Testis (tissue), 2 donors: ENCODE measurements at regions not wholly inside any gene's neighbourhood (a gene's known extent, or its start where the extent isn't known, plus 50 kb on each side); places are given as distances from the start of the nearest gene placed in this dataset.

Experiments used
- DNase-seq: peaks from one replicate; pipeline ENCODE4 v3.0.0-alpha.2; 2019
- H3K27ac ChIP-seq, 2 donors: fragments of 200-600 bp; sonication (generic); one replicate each; pipeline ENCODE4 v1.5.1; 2019
- H3K27me3 ChIP-seq: fragments of 200-600 bp; sonication (generic); one replicate; pipeline ENCODE4 v1.5.1; 2019
- H3K36me3 ChIP-seq: fragments of 200-600 bp; sonication (generic); one replicate; pipeline ENCODE4 v1.5.1; 2017; ENCODE audit warnings: low read depth; ENCODE audit errors: missing control alignments
- H3K4me1 ChIP-seq: fragments of 200-600 bp; sonication (generic); one replicate; pipeline ENCODE4 v1.5.1; 2019
- H3K4me3 ChIP-seq, 2 donors: fragments of 200-600 bp; sonication (generic); one replicate each; pipeline ENCODE4 v1.5.1; 2017 to 2019
- H3K9me3 ChIP-seq: fragments of 200-600 bp; sonication (generic); one replicate; pipeline ENCODE4 v1.5.1; 2017
- CTCF ChIP-seq, 3 experiments: fragments of 450-650 bp in 2 of 3; fragments of 200-600 bp in 1 of 3; sonication (generic) in 1 of 3; IDR thresholded peaks; one replicate each; pipeline ENCODE4 v1.5.1; 2016 to 2019; ENCODE audit warnings: antibody characterized with exemption in 3 of 3, mild to moderate bottlenecking in 2 of 3, moderate library complexity in 1 of 3
- POLR2A ChIP-seq: fragments of 450-650 bp; IDR thresholded peaks from one replicate; pipeline ENCODE4 v1.6.1; 2017; ENCODE audit warnings: antibody characterized with exemption, mild to moderate bottlenecking, moderate library complexity
- WGBS, 2 donors: methylation state at CpG; one replicate each; pipeline ENCODE4 v1.1.5; 2018; 5-methylcytosine and 5-hydroxymethylcytosine counted together
- intact Hi-C: fragments of 100-400 bp; cut with DNase I; formaldehyde crosslinking; loops from one replicate; pipeline ENCODE4 v1.15.1; 2023; ENCODE audit warnings: low total_unique reads

GRCh38 chr2:34037157-34037556, 438.1 kb upstream of the FAM98A start:
- TF ChIP-seq CTCF (IDR thresholded peaks at IDR 0.05) (no peak), POLR2A (no peak)
- DNase-seq, result no peak
- H3K4me1 ChIP-seq, result no peaks in the 10 kb centered on the region

GRCh38 chr2:34031097-34031496, 432.0 kb upstream of the FAM98A start:
- Histone ChIP-seq H3K4me1 (no peaks in the 10 kb centered on the region), H3K27me3 (no peaks in the 10 kb centered on the region), H3K36me3 (no peaks in the 10 kb centered on the region), H3K27ac (no peak overlapping the region), H3K4me3 (no peak overlapping the region), H3K9me3 (no peaks in the 10 kb centered on the region)
- no peak for TF ChIP-seq CTCF (IDR thresholded peaks at IDR 0.05)
- no peak for TF ChIP-seq POLR2A
- intact Hi-C loops, result no loop called here
- 30 to 56% methylated on average over 1 of the region's 1 CpG for WGBS, 2 donors
- no peak for DNase-seq

More at GRCh38 chr2:34037157-34037556, 438.1 kb upstream of the FAM98A start:
- intact Hi-C loops, result no loop called here
- WGBS, 2 donors, result 68 to 72% methylated on average over 3 of the region's 3 CpGs
- no peak overlapping the region for H3K27ac ChIP-seq
- no peaks in the 10 kb centered on the region for H3K36me3 ChIP-seq
- H3K4me3 ChIP-seq, result no peak overlapping the region
- no peaks in the 10 kb centered on the region for H3K27me3 ChIP-seq
- no peaks in the 10 kb centered on the region for H3K9me3 ChIP-seq

- H3K4me1 ChIP-seq, result no peaks in the 10 kb centered on the region
- no peaks in the 10 kb centered on the region for H3K27me3 ChIP-seq
- 88 to 94% methylated on average over 1 of the region's 1 CpG for WGBS, 2 donors
- H3K27ac ChIP-seq, result no peak overlapping the region
- no peaks in the 10 kb centered on the region for H3K9me3 ChIP-seq
- TF ChIP-seq CTCF (IDR thresholded peaks at IDR 0.05), result no peak
- TF ChIP-seq POLR2A, result no peak
- no peak overlapping the region for H3K4me3 ChIP-seq
- no peak for DNase-seq
- no peaks in the 10 kb centered on the region for H3K36me3 ChIP-seq
- intact Hi-C loops, result no loop called here
Measured at GRCh38 chr2:34030273-34030672, 431.2 kb upstream of the FAM98A start.

GRCh38 chr2:34029073-34029472, 430.0 kb upstream of the FAM98A start:
- no peak for DNase-seq
- 80 to 94% methylated on average over 3 of the region's 3 CpGs for WGBS, 2 donors

More at GRCh38 chr2:34029073-34029472, 430.0 kb upstream of the FAM98A start:
- Histone ChIP-seq H3K27ac (no peak overlapping the region), H3K4me3 (no peak overlapping the region), H3K27me3 (no peaks in the 10 kb centered on the region), H3K9me3 (no peaks in the 10 kb centered on the region), H3K4me1 (no peaks in the 10 kb centered on the region), H3K36me3 (no peaks in the 10 kb centered on the region)
- TF ChIP-seq POLR2A (no peak), CTCF (IDR thresholded peaks at IDR 0.05) (no peak)
- intact Hi-C loops, result no loop called here
